ENCODE measurements at regions not wholly inside any gene's neighbourhood (a gene's known extent, or its start where the extent isn't known, plus 50 kb on each side); places are given as distances from the start of the nearest gene placed in this dataset.
"Not testable (repeated sequence)": the region's sequence is repeated elsewhere in the genome, so short reads cannot be mapped to it uniquely, and the experiment has no call there.

- no peaks in the 10 kb centered on the region for H3K4me1 Mint-ChIP-seq (ENCODE audit: low read depth)
Measured at GRCh38 chr12:107377596-107378385, 284.4 kb upstream of the CRY1 start.

GRCh38 chr12:107378609-107379008 is 285.3 kb upstream of the CRY1 start:
- Mint-ChIP-seq H3K4me3 (ENCODE audit: unreplicated experiment) (no peak overlapping the region), H3K27me3 (ENCODE audit: low read depth) (peaks cover 5% of the 10 kb centered on the region), H3K36me3 (ENCODE audit: low read depth) (no peaks in the 10 kb centered on the region), H3K9me3 (ENCODE audit: low read depth) (no peaks in the 10 kb centered on the region), H3K4me1 (ENCODE audit: low read depth) (no peaks in the 10 kb centered on the region), H3K27ac (ENCODE audit: unreplicated experiment) (no peak overlapping the region)
- no peak for TF ChIP-seq CTCF (IDR thresholded peaks at IDR 0.05)
- DNase-seq (ENCODE audit: low spot score): no peak

More at GRCh38 chr12:107377596-107378385, 284.4 kb upstream of the CRY1 start:
- peaks cover 5% of the 10 kb centered on the region for H3K27me3 Mint-ChIP-seq (ENCODE audit: low read depth)
- H3K27ac Mint-ChIP-seq (ENCODE audit: unreplicated experiment): no peak overlapping the region
- H3K36me3 Mint-ChIP-seq (ENCODE audit: low read depth): no peaks in the 10 kb centered on the region
- H3K4me3 Mint-ChIP-seq (ENCODE audit: unreplicated experiment): no peak overlapping the region
- DNase-seq (ENCODE audit: low spot score): no peak
- H3K9me3 Mint-ChIP-seq (ENCODE audit: low read depth): no peaks in the 10 kb centered on the region
- TF ChIP-seq CTCF (IDR thresholded peaks at IDR 0.05): no peak

GRCh38 chr12:107379142-107379851 is 285.9 kb upstream of the CRY1 start:
- not testable (repeated sequence) for H3K4me1 Mint-ChIP-seq (ENCODE audit: low read depth); H3K9me3 Mint-ChIP-seq (ENCODE audit: low read depth); H3K4me3 Mint-ChIP-seq (ENCODE audit: unreplicated experiment); H3K27me3 Mint-ChIP-seq (ENCODE audit: low read depth); H3K36me3 Mint-ChIP-seq (ENCODE audit: low read depth); H3K27ac Mint-ChIP-seq (ENCODE audit: unreplicated experiment); DNase-seq (ENCODE audit: low spot score)

GRCh38 chr12:107379852-107380567 is 286.7 kb upstream of the CRY1 start:
- Mint-ChIP-seq H3K9me3 (ENCODE audit: low read depth) (no peaks in the 10 kb centered on the region), H3K27ac (ENCODE audit: unreplicated experiment) (no peak overlapping the region), H3K4me3 (ENCODE audit: unreplicated experiment) (no peak overlapping the region), H3K27me3 (ENCODE audit: low read depth) (peaks cover 2% of the 10 kb centered on the region), H3K4me1 (ENCODE audit: low read depth) (no peaks in the 10 kb centered on the region), H3K36me3 (ENCODE audit: low read depth) (no peaks in the 10 kb centered on the region)
- no peak for DNase-seq (ENCODE audit: low spot score)
- TF ChIP-seq CTCF (IDR thresholded peaks at IDR 0.05): no peak

- no peaks in the 10 kb centered on the region for H3K36me3 Mint-ChIP-seq (ENCODE audit: low read depth)
- DNase-seq (ENCODE audit: low spot score): no peak
- peaks cover 4% of the 10 kb centered on the region for H3K27me3 Mint-ChIP-seq (ENCODE audit: low read depth)
- H3K27ac Mint-ChIP-seq (ENCODE audit: unreplicated experiment): no peak overlapping the region
- peaks cover 5% of the 10 kb centered on the region for H3K4me1 Mint-ChIP-seq (ENCODE audit: low read depth)
- H3K9me3 Mint-ChIP-seq (ENCODE audit: low read depth): peaks cover 6% of the 10 kb centered on the region
- no peak overlapping the region for H3K4me3 Mint-ChIP-seq (ENCODE audit: unreplicated experiment)
- no peak for TF ChIP-seq CTCF (IDR thresholded peaks at IDR 0.05)
Measured at GRCh38 chr12:107384645-107385044, 291.3 kb upstream of the CRY1 start.

Measured in chondrocyte (in vitro differentiated cells).